ENCODE measurements at regions not wholly inside any gene's neighbourhood (a gene's known extent, or its start where the extent isn't known, plus 50 kb on each side); places are given as distances from the start of the nearest gene placed in this dataset.
"Not testable (repeated sequence)": the region's sequence is repeated elsewhere in the genome, so short reads cannot be mapped to it uniquely, and the experiment has no call there.

- no peak for DNase-seq (ENCODE audit: low spot score)
- no peak for TF ChIP-seq CTCF (IDR thresholded peaks at IDR 0.05; ENCODE audit: extremely low read depth, missing control alignments)
Observed at GRCh38 chr10:131822692-131823245, 78.0 kb upstream of the PPP2R2D start.

- not testable (repeated sequence) for DNase-seq (ENCODE audit: low spot score)
Observed at GRCh38 chr10:131823601-131824099, 77.2 kb upstream of the PPP2R2D start.

- no peak for TF ChIP-seq CTCF (IDR thresholded peaks at IDR 0.05; ENCODE audit: extremely low read depth, missing control alignments)
- no peak for DNase-seq (ENCODE audit: low spot score)
Observed at GRCh38 chr10:131824371-131825149, 76.2 kb upstream of the PPP2R2D start.

- no peak for TF ChIP-seq CTCF (IDR thresholded peaks at IDR 0.05; ENCODE audit: extremely low read depth, missing control alignments)
- DNase-seq (ENCODE audit: low spot score), result no peak
Observed at GRCh38 chr10:131825150-131825848, 75.5 kb upstream of the PPP2R2D start.

- TF ChIP-seq CTCF (IDR thresholded peaks at IDR 0.05; ENCODE audit: extremely low read depth, missing control alignments), result no peak
- DNase-seq (ENCODE audit: low spot score), result no peak
Observed at GRCh38 chr10:131825960-131826650, 74.7 kb upstream of the PPP2R2D start.

- TF ChIP-seq CTCF (IDR thresholded peaks at IDR 0.05; ENCODE audit: extremely low read depth, missing control alignments), result no peak
- no peak for DNase-seq (ENCODE audit: low spot score)
Observed at GRCh38 chr10:131829156-131829930, 71.5 kb upstream of the PPP2R2D start.
